ENCODE measurements at regions not wholly inside any gene's neighbourhood (a gene's known extent, or its start where the extent isn't known, plus 50 kb on each side); places are given as distances from the start of the nearest gene placed in this dataset.
"Not testable (repeated sequence)": the region's sequence is repeated elsewhere in the genome, so short reads cannot be mapped to it uniquely, and the experiment has no call there.

DNA sequence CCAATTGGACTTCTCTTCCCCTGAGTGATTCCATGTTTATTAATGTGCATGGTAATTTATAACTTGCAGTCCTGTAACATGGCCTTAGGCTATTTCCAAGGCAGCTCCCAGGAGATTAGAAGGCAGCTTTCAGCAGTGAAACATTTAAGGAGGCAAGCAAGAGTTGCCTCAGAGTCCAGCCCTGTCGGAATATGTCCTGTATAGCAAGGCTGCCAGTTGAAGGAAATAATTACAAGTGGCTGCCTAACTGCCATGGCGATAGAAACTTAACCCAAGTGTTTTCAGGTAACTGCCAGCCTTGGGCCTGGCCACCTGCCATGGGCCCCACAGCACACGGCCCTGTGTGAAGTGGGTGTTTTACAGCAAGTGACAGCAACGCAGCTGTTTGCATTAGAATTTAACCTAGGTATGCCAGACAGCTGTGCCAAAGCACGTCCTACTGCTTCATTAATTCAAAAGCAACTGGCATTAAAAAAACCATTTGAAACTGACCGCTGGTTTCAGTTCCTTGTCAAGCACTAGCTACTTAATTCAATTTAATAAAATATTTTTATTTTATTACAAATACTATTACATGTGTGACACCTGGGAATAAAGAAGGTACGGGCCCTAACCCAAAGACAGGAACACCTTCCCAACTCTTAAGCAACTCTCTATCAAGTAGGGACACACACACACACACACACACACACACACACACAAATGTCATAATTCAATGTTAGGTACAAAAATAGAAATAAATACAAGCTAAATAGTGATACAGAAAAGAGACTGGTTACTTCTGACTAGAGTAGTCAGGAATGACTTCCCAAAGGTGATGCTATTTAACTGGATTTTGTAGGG, 151.8 kb upstream of the HEY2 start:
- no peak for TF ChIP-seq JUND (IDR thresholded peaks at IDR 0.05; ENCODE audit: low read depth)
- in situ Hi-C loops (cut with HindIII; ENCODE audit: low pct_unique_long_range_greater_than_20kb, low sequenced_read_pairs) = no loop called here
- DNase-seq (ENCODE audit: low read depth in 1 of 2, low spot score in 1 of 2) = no peak

DNA sequence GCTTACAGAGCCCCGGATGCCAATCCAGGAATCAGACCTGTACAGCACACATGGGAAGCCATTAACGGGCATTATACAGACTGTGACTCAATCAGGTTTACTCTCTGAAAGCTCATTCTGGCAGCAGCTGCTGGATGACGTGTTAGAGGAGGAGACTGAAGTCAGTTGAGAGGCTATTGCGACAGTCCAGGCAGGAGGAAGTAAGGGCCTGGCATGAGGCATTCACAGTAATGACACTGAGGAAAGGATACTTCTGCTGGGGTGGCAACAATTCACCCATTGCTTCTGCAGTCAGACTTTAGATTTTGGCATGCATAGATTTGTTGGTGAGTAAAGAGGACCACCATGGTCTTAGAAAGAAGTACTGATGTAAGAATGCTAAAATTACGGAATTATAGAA, 151.0 kb upstream of the HEY2 start:
- DNase-seq (ENCODE audit: low read depth in 1 of 2, low spot score in 1 of 2) = peak in 1 of 2 experiments; percentile 70

DNA sequence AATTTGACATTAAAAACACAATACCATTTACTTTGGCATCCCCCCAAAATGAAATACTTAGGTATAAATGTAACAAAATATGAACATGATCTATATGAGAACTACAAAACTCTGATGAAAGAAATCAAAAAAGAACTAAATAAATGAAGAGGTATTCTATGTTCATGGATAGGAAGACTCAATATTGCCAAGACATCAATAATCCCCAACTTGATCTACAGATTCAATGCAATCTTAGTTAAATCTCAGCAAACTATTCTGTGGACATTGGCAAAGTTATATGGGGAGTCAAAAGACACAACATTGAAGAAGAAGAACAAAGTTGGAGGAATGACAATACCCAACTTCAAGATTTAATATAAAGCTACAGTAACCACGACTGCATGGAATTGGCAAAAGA, 145.2 kb upstream of the HEY2 start:
- no peak for DNase-seq (ENCODE audit: low read depth in 1 of 2, low spot score in 1 of 2)
- TF ChIP-seq JUND (IDR thresholded peaks at IDR 0.05; ENCODE audit: low read depth) = no peak
- in situ Hi-C loops (cut with HindIII; ENCODE audit: low pct_unique_long_range_greater_than_20kb, low sequenced_read_pairs) = no loop called here

More for the DNA sequence above, 151.0 kb upstream of the HEY2 start:
- no peak for TF ChIP-seq JUND (IDR thresholded peaks at IDR 0.05; ENCODE audit: low read depth)
- in situ Hi-C loops (cut with HindIII; ENCODE audit: low pct_unique_long_range_greater_than_20kb, low sequenced_read_pairs) = no loop called here

DNA sequence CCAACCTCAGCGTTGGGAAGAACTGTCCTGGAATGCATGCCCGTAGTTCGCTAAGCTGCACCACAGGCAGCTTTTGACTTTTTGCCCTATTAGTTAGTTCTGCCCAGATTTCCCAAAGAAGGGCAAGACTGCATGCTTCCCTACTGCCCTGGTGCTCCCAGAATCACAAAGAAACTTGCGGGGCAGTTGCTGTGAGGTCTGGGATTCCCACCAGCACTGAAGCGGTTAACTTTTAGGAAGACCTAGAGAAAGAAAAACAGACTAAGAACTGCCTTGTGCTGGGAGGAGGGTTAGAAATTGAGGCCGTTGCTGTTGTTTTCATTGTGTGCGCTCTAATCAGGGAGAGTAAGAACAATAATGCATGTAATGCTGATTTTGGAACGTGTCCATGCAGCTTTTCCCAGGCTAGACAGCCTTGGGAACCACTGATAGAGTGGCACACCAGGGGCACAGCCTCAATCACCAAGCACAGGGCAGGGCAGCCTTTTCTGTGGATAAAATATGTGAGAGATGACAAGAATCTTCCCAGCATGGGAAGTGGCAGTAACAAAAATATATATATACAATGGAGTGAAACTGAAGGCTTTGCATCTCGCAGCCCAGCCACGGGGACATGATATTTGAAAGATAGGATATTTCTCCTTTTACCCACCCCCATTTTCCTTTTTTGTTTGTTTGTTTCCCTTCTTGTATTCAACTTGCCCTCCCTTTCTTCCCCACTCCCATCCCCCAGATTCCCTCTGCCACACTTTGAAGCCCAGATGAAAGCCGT, 137.7 kb upstream of the HEY2 start:
- DNase-seq (ENCODE audit: low read depth in 1 of 2, low spot score in 1 of 2) = peak in 1 of 2 experiments; percentile 71
- TF ChIP-seq JUND (IDR thresholded peaks at IDR 0.05; ENCODE audit: low read depth) = no peak
- in situ Hi-C loops (cut with HindIII; ENCODE audit: low pct_unique_long_range_greater_than_20kb, low sequenced_read_pairs) = no loop called here

DNA sequence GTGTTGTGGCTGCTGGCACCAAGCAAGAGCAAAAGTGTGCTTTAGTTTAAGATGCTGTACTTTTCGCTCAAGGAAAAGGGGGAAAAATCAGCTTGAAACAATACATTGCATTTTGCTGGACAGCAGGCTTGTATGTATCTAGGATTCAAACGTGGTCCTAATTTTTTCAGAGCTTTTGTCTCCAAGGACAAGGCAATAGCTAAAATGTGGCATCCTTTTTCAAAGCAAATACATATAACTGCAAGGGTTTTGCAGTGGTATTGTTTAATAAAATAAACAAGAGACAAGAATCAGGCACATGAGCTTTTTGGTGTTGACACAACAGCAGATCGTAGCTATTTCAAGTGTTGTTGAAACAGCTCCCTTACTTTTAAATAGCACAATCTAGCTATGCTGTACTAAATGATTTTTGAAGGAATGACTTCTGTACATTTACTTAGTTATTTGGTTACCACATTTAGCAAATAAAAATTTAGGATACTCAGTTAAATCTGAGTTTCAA, 137.0 kb upstream of the HEY2 start:
- DNase-seq (ENCODE audit: low read depth in 1 of 2, low spot score in 1 of 2) = peak in 1 of 2 experiments; percentile 57
- TF ChIP-seq JUND (IDR thresholded peaks at IDR 0.05; ENCODE audit: low read depth) = no peak
- in situ Hi-C loops (cut with HindIII; ENCODE audit: low pct_unique_long_range_greater_than_20kb, low sequenced_read_pairs) = no loop called here

DNA sequence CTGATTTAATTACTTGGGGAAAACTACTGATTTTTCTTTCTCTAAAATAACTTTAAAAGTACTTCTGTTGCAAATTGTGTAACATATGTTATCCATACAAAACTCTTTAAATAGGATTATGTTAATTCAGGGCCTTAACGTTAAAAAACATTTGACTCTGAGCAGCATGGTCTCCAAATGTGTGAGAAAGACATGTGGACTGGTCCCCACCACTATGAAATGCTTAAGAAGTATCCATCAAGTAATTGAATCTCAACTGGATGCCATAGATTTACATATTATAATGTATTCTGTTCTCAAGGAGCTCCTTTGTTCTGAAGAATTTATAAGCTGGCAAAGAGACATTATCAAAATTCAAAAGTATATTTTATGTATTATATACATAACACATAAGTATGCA, 130.8 kb upstream of the HEY2 start:
- in situ Hi-C loops (cut with HindIII; ENCODE audit: low pct_unique_long_range_greater_than_20kb, low sequenced_read_pairs) = no loop called here

DNA sequence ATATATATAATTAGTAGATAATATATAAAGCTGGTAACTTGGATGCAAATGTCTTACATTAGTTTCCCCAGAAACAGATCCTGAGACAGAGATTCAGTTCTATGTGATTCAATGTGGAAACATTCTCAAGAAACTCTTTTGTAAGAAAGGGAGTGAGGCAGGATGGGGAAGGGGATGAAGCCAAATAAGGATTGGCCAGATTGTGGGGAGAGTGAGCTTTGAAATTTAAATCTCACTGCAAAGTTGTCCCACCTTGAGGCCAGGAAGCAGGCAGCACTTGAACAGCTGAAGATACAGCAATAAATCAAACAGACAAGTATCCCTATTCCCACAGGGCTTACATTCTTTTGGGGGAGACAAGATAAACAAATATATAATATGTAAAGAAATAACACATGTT, 126.3 kb upstream of the HEY2 start:
- in situ Hi-C loops (cut with HindIII; ENCODE audit: low pct_unique_long_range_greater_than_20kb, low sequenced_read_pairs) = no loop called here
- TF ChIP-seq JUND (IDR thresholded peaks at IDR 0.05; ENCODE audit: low read depth) = no peak
- no peak for DNase-seq (ENCODE audit: low read depth in 1 of 2, low spot score in 1 of 2)

More for the DNA sequence above, 130.8 kb upstream of the HEY2 start:
- TF ChIP-seq JUND (IDR thresholded peaks at IDR 0.05; ENCODE audit: low read depth) = no peak
- no peak for DNase-seq (ENCODE audit: low read depth in 1 of 2, low spot score in 1 of 2)

DNA sequence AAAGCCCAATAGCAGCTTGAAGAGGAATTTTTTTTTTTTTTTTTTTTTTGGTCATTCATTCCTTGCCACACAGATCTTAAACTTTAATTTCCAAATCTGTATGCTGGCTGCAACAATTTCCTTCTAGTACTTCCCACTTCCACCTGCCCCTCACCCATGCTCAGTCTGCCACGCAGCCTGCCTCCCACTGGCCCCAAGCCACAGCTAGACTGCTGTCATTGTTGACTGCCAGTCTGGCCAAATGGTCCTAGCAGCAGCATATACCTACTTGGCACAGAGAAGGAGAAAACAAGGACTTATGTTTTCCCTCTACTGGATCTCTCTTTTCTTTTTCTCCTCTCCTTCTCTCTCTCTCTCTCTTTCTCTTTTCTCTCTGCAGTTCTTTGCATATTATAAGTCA, 118.3 kb upstream of the HEY2 start:
- DNase-seq (ENCODE audit: low read depth in 1 of 2, low spot score in 1 of 2) = no peak
- in situ Hi-C loops (cut with HindIII; ENCODE audit: low pct_unique_long_range_greater_than_20kb, low sequenced_read_pairs) = no loop called here
- TF ChIP-seq JUND (IDR thresholded peaks at IDR 0.05; ENCODE audit: low read depth) = no peak

DNA sequence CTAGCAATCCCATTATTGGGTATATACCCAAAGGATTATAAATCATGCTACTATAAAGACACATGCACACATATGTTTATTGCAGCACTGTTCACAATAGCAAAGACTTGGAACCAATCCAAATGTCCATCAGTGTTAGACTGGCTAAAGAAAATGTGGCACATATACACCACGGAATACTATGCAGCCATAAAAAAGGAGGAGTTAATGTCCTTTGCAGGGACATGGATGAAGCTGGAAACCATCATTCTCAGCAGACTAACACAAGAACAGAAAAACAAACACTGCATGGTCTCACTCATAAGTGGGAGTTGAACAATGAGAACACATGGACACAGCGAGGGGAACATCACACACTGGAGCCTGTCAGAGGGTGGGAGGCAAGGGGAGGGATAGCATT, 113.4 kb upstream of the HEY2 start:
- in situ Hi-C loops (cut with HindIII; ENCODE audit: low pct_unique_long_range_greater_than_20kb, low sequenced_read_pairs); DNase-seq (ENCODE audit: low read depth in 1 of 2, low spot score in 1 of 2): not testable (repeated sequence)

DNA sequence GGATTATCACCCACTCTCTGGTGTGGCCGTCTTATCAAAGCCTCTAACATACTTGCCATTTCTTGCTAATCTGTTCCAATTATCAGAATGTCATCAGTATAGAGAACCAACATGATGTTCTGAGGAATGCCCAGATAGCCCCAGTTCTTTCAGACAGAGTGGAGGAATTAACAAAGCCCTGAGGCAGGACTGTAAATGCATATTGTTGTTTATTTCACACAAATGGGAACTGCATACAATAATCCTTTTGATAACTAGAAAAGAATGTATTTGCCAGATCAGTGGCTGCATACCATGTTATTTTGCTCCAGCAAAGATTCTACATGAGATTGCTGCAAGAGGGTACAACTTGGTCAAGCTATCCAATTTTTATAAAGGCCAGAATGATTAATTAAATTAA, 112.8 kb upstream of the HEY2 start:
- DNase-seq (ENCODE audit: low read depth in 1 of 2, low spot score in 1 of 2) = no peak
- no peak for TF ChIP-seq JUND (IDR thresholded peaks at IDR 0.05; ENCODE audit: low read depth)
- in situ Hi-C loops (cut with HindIII; ENCODE audit: low pct_unique_long_range_greater_than_20kb, low sequenced_read_pairs) = no loop called here

DNA sequence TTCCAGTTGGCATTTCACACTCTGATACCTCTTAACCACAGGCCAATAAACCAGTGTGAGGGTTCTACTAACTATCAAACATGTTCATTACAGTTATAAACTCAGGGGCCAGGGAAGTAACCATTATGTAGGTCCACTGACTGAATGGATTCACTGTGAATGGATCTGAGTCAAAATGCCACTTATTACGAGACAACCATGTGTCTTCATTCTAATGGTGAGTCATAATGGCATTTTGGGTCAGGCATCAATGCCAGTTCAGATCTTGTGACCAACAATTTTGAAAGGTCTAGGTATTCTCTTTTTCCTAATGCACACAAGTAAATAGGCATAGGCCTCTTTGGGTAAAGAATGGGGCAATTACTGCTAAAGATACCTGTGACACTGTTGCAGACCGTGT, 112.2 kb upstream of the HEY2 start:
- no peak for TF ChIP-seq JUND (IDR thresholded peaks at IDR 0.05; ENCODE audit: low read depth)
- in situ Hi-C loops (cut with HindIII; ENCODE audit: low pct_unique_long_range_greater_than_20kb, low sequenced_read_pairs) = no loop called here
- no peak for DNase-seq (ENCODE audit: low read depth in 1 of 2, low spot score in 1 of 2)

DNA sequence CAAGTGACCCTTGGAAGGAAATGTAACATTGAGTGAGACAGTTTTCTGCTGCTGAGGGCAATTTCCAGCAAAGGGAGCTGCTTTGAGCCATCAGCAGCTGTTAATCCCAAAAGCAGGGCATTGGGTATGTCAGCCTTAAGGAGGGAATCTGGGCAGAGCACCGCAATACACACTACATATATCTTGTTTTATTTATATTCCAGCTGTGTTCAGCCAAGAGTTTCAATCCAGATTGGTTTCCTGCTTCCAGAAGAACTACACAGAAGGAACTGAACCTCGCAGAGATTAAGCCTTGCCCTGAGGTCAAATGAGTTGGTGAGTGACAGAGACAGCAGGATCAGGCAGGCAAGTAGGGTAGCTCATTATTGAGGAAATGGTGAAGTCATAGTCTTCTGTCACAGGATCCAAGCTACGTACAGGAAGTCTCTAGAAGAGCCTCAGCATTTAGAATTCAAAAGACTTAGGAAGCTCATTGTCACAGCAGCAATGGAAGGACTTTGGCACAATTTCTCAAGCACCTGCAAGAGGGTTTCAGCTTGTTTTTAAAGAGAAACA, 109.9 kb upstream of the HEY2 start:
- in situ Hi-C loops (cut with HindIII; ENCODE audit: low pct_unique_long_range_greater_than_20kb, low sequenced_read_pairs) = no loop called here
- no peak for DNase-seq (ENCODE audit: low read depth in 1 of 2, low spot score in 1 of 2)
- no peak for TF ChIP-seq JUND (IDR thresholded peaks at IDR 0.05; ENCODE audit: low read depth)

Data from T47D (cell line).